ENCODE measurements at regions not wholly inside any gene's neighbourhood (a gene's known extent, or its start where the extent isn't known, plus 50 kb on each side); places are given as distances from the start of the nearest gene placed in this dataset.

- no peak for DNase-seq (ENCODE audit: extremely low read depth, insufficient read length)
- Histone ChIP-seq H3K36me3 (ENCODE audit: control insufficient read depth, insufficient read depth, low read length) (no peaks in the 10 kb centered on the region), H3K4me3 (replicated peaks; ENCODE audit: low read depth, low read length) (no peak overlapping the region), H3K27me3 (replicated peaks; ENCODE audit: control insufficient read depth, insufficient read depth, low read length) (no peaks in the 10 kb centered on the region)
- TF ChIP-seq, protein P1, sequence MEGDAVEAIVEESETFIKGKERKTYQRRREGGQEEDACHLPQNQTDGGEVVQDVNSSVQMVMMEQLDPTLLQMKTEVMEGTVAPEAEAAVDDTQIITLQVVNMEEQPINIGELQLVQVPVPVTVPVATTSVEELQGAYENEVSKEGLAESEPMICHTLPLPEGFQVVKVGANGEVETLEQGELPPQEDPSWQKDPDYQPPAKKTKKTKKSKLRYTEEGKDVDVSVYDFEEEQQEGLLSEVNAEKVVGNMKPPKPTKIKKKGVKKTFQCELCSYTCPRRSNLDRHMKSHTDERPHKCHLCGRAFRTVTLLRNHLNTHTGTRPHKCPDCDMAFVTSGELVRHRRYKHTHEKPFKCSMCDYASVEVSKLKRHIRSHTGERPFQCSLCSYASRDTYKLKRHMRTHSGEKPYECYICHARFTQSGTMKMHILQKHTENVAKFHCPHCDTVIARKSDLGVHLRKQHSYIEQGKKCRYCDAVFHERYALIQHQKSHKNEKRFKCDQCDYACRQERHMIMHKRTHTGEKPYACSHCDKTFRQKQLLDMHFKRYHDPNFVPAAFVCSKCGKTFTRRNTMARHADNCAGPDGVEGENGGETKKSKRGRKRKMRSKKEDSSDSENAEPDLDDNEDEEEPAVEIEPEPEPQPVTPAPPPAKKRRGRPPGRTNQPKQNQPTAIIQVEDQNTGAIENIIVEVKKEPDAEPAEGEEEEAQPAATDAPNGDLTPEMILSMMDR (IDR thresholded peaks at IDR 0.05; ENCODE audit: insufficient read depth, low read length, poor library complexity, severe bottlenecking): no peak
Measured at GRCh38 chr12:105622846-105623736, 292.6 kb downstream of the C12orf75 start.

- Histone ChIP-seq H3K36me3 (ENCODE audit: control insufficient read depth, insufficient read depth, low read length) (no peaks in the 10 kb centered on the region), H3K27me3 (replicated peaks; ENCODE audit: control insufficient read depth, insufficient read depth, low read length) (no peaks in the 10 kb centered on the region), H3K4me3 (replicated peaks; ENCODE audit: low read depth, low read length) (no peak overlapping the region)
- no peak for DNase-seq (ENCODE audit: extremely low read depth, insufficient read length)
- TF ChIP-seq, protein P1 (IDR thresholded peaks at IDR 0.05; ENCODE audit: insufficient read depth, low read length, poor library complexity, severe bottlenecking): no peak
Measured at GRCh38 chr12:105626653-105627052, 296.2 kb downstream of the C12orf75 start.

DNA sequence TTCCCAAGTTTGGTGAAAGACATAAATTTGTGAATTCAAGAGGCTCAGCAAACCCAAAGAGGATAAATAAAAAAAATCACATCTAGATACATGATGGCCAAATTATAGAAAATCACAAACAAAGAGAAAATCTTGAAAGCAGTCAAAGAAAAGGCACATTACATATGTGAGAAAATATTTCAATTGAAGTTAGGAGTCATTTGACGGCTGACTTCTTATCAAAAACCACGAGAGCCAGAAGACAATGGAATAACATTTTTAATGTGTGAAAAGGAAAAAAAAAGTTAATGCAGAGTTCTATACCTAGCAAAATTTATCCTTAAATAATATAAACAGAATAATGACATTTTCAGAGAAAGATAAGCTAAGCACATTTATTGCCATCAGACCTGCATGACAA lies 307.0 kb downstream of the C12orf75 start:
- DNase-seq (ENCODE audit: extremely low read depth, insufficient read length): no peak
- H3K36me3 ChIP-seq (ENCODE audit: control insufficient read depth, insufficient read depth, low read length): no peaks in the 10 kb centered on the region
- H3K4me3 ChIP-seq (replicated peaks; ENCODE audit: low read depth, low read length): no peak overlapping the region
- TF ChIP-seq, protein P1 (IDR thresholded peaks at IDR 0.05; ENCODE audit: insufficient read depth, low read length, poor library complexity, severe bottlenecking): no peak
- H3K27me3 ChIP-seq (replicated peaks; ENCODE audit: control insufficient read depth, insufficient read depth, low read length): no peaks in the 10 kb centered on the region

GRCh38 chr12:105640761-105641160 lies 310.3 kb downstream of the C12orf75 start:
- Histone ChIP-seq H3K27me3 (replicated peaks; ENCODE audit: control insufficient read depth, insufficient read depth, low read length) (no peaks in the 10 kb centered on the region), H3K36me3 (ENCODE audit: control insufficient read depth, insufficient read depth, low read length) (no peaks in the 10 kb centered on the region), H3K4me3 (replicated peaks; ENCODE audit: low read depth, low read length) (no peak overlapping the region)
- no peak for DNase-seq (ENCODE audit: extremely low read depth, insufficient read length)
- TF ChIP-seq, protein P1 (IDR thresholded peaks at IDR 0.05; ENCODE audit: insufficient read depth, low read length, poor library complexity, severe bottlenecking): no peak

- TF ChIP-seq, protein P1 (IDR thresholded peaks at IDR 0.05; ENCODE audit: insufficient read depth, low read length, poor library complexity, severe bottlenecking): no peak
- DNase-seq (ENCODE audit: extremely low read depth, insufficient read length): no peak
- Histone ChIP-seq H3K27me3 (replicated peaks; ENCODE audit: control insufficient read depth, insufficient read depth, low read length) (no peaks in the 10 kb centered on the region), H3K4me3 (replicated peaks; ENCODE audit: low read depth, low read length) (no peak overlapping the region), H3K36me3 (ENCODE audit: control insufficient read depth, insufficient read depth, low read length) (no peaks in the 10 kb centered on the region)
Measured at GRCh38 chr12:105641749-105642148, 311.3 kb downstream of the C12orf75 start.
